ENCODE measurements at regions not wholly inside any gene's neighbourhood (a gene's known extent, or its start where the extent isn't known, plus 50 kb on each side); places are given as distances from the start of the nearest gene placed in this dataset.

DNA sequence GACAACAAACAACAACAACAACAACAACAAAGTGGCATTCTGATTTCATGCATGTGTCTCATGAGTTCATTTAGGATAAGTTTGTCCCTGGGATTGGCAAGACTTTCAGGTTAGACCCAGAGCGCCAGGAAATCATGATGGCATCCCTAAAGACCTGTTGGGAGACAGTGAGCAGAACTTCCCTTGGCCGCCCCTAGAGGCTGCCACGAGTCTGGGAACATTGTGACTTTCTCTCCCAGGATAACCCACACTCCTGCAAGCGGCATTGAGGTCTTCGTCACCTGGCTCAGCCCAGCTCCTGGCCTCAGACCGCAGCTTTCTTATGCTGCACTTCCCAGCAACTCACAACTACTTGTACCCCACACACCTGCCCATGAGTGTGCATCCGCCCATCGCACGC is 80.5 kb upstream of the RNF32 start:
- Histone ChIP-seq H3K9me3 (ENCODE audit: control insufficient read depth, insufficient read depth, low read length) (no peaks in the 10 kb centered on the region), H3K27ac (ENCODE audit: low read length) (no peak overlapping the region), H3K4me1 (ENCODE audit: control insufficient read depth, insufficient read depth, low read length) (no peaks in the 10 kb centered on the region), H3K36me3 (ENCODE audit: control insufficient read depth, insufficient read depth, low read length) (no peaks in the 10 kb centered on the region), H3K4me3 (ENCODE audit: low read length) (no peak overlapping the region), H3K27me3 (ENCODE audit: control insufficient read depth, insufficient read depth, low read length) (no peaks in the 10 kb centered on the region)
- Mint-ChIP-seq H3K27me3 (ENCODE audit: low read depth in 2 of 2) (peaks cover 9 to 11% of the 10 kb centered on the region in 2 donors), H3K4me3 (no peak overlapping the region), H3K27ac (no peak overlapping the region), H3K9me3 (no peaks in the 10 kb centered on the region), H3K36me3 (no peaks in the 10 kb centered on the region), H3K4me1 (no peaks in the 10 kb centered on the region)
- no peak for TF ChIP-seq CTCF (IDR thresholded peaks at IDR 0.05)
- intact Hi-C loops (cut with micrococcal nuclease) = no loop called here
- 78% methylated on average over 9 of the region's 9 CpGs for WGBS (ENCODE audit: insufficient coverage)
- DNase-seq (no peak), ATAC-seq (no peak)

- no peaks in the 10 kb centered on the region for H3K4me1 ChIP-seq (ENCODE audit: control insufficient read depth, insufficient read depth, low read length)
- no peak overlapping the region for H3K4me3 Mint-ChIP-seq
- no peak overlapping the region for H3K4me3 ChIP-seq (ENCODE audit: low read length)
- no peaks in the 10 kb centered on the region for H3K36me3 ChIP-seq (ENCODE audit: control insufficient read depth, insufficient read depth, low read length)
- H3K4me1 Mint-ChIP-seq = no peaks in the 10 kb centered on the region
- intact Hi-C loops (cut with micrococcal nuclease) = no loop called here
- no peak for TF ChIP-seq CTCF (IDR thresholded peaks at IDR 0.05)
- H3K9me3 Mint-ChIP-seq = no peaks in the 10 kb centered on the region
- H3K27ac ChIP-seq (ENCODE audit: low read length) = no peak overlapping the region
- WGBS (ENCODE audit: insufficient coverage) = 92% methylated on average over 9 of the region's 9 CpGs
- no peak for ATAC-seq
- no peaks in the 10 kb centered on the region for H3K36me3 Mint-ChIP-seq
- no peaks in the 10 kb centered on the region for H3K27me3 ChIP-seq (ENCODE audit: control insufficient read depth, insufficient read depth, low read length)
- peaks cover 9% of the 10 kb centered on the region in 2 donors for H3K27me3 Mint-ChIP-seq (ENCODE audit: low read depth in 2 of 2)
- DNase-seq = no peak
- H3K27ac Mint-ChIP-seq = no peak overlapping the region
- no peaks in the 10 kb centered on the region for H3K9me3 ChIP-seq (ENCODE audit: control insufficient read depth, insufficient read depth, low read length)
Measured at GRCh38 chr7:156559001-156559400, 81.6 kb upstream of the RNF32 start.

GRCh38 chr7:156558198-156558597 is 82.4 kb upstream of the RNF32 start:
- no peak overlapping the region for H3K27ac Mint-ChIP-seq
- no peak for ATAC-seq
- Histone ChIP-seq H3K9me3 (ENCODE audit: control insufficient read depth, insufficient read depth, low read length) (no peaks in the 10 kb centered on the region), H3K27me3 (ENCODE audit: control insufficient read depth, insufficient read depth, low read length) (no peaks in the 10 kb centered on the region), H3K4me3 (ENCODE audit: low read length) (no peak overlapping the region), H3K4me1 (ENCODE audit: control insufficient read depth, insufficient read depth, low read length) (no peaks in the 10 kb centered on the region), H3K27ac (ENCODE audit: low read length) (no peak overlapping the region), H3K36me3 (ENCODE audit: control insufficient read depth, insufficient read depth, low read length) (no peaks in the 10 kb centered on the region)
- no peaks in the 10 kb centered on the region for H3K36me3 Mint-ChIP-seq
- intact Hi-C loops (cut with micrococcal nuclease) = no loop called here
- H3K27me3 Mint-ChIP-seq (ENCODE audit: low read depth in 2 of 2) = peaks cover 9% of the 10 kb centered on the region in 2 donors
- DNase-seq = no peak
- TF ChIP-seq CTCF (IDR thresholded peaks at IDR 0.05) = no peak
- 97% methylated on average over 3 of the region's 4 CpGs for WGBS (ENCODE audit: insufficient coverage)
- no peaks in the 10 kb centered on the region for H3K9me3 Mint-ChIP-seq
- no peak overlapping the region for H3K4me3 Mint-ChIP-seq
- no peaks in the 10 kb centered on the region for H3K4me1 Mint-ChIP-seq

- Histone ChIP-seq H3K27me3 (ENCODE audit: control insufficient read depth, insufficient read depth, low read length) (no peaks in the 10 kb centered on the region), H3K4me3 (ENCODE audit: low read length) (no peak overlapping the region), H3K27ac (ENCODE audit: low read length) (no peak overlapping the region), H3K4me1 (ENCODE audit: control insufficient read depth, insufficient read depth, low read length) (no peaks in the 10 kb centered on the region), H3K9me3 (ENCODE audit: control insufficient read depth, insufficient read depth, low read length) (no peaks in the 10 kb centered on the region), H3K36me3 (ENCODE audit: control insufficient read depth, insufficient read depth, low read length) (no peaks in the 10 kb centered on the region)
- H3K36me3 Mint-ChIP-seq = no peaks in the 10 kb centered on the region
- WGBS (ENCODE audit: insufficient coverage) = 97% methylated on average over 2 of the region's 2 CpGs
- H3K4me1 Mint-ChIP-seq = no peaks in the 10 kb centered on the region
- ATAC-seq = no peak
- peaks cover 8 to 9% of the 10 kb centered on the region in 2 donors for H3K27me3 Mint-ChIP-seq (ENCODE audit: low read depth in 2 of 2)
- no peak for TF ChIP-seq CTCF (IDR thresholded peaks at IDR 0.05)
- no peak for DNase-seq
- intact Hi-C loops (cut with micrococcal nuclease) = no loop called here
- no peak overlapping the region for H3K27ac Mint-ChIP-seq
- no peaks in the 10 kb centered on the region for H3K9me3 Mint-ChIP-seq
- no peak overlapping the region for H3K4me3 Mint-ChIP-seq
Measured at GRCh38 chr7:156556083-156556482, 84.5 kb upstream of the RNF32 start.

All from natural killer cell (primary cell).